ENCODE measurements at regions not wholly inside any gene's neighbourhood (a gene's known extent, or its start where the extent isn't known, plus 50 kb on each side); places are given as distances from the start of the nearest gene placed in this dataset.

DNA sequence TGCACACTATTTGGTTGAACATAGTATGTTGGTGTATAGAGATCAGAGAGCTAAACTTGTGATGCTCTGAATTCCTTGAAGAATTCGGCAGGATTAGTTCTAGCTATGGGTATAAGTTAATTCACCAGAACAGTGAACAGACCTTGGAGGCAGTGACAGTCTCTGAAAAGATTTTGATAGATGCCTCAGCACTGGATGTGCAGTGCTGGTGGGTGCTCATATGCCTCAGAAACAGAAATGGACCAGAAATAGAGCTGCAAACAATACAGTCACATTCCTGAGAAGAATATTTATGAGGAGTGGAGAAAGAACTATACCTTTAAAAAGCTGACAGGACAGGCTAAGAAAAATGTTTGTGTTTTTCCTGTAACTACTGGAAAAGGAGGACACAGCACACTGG lies 747.7 kb downstream of the KCTD16 start:
- no peaks in the 10 kb centered on the region for H3K36me3 Mint-ChIP-seq
- TF ChIP-seq, protein P1, sequence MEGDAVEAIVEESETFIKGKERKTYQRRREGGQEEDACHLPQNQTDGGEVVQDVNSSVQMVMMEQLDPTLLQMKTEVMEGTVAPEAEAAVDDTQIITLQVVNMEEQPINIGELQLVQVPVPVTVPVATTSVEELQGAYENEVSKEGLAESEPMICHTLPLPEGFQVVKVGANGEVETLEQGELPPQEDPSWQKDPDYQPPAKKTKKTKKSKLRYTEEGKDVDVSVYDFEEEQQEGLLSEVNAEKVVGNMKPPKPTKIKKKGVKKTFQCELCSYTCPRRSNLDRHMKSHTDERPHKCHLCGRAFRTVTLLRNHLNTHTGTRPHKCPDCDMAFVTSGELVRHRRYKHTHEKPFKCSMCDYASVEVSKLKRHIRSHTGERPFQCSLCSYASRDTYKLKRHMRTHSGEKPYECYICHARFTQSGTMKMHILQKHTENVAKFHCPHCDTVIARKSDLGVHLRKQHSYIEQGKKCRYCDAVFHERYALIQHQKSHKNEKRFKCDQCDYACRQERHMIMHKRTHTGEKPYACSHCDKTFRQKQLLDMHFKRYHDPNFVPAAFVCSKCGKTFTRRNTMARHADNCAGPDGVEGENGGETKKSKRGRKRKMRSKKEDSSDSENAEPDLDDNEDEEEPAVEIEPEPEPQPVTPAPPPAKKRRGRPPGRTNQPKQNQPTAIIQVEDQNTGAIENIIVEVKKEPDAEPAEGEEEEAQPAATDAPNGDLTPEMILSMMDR (IDR thresholded peaks at IDR 0.05; ENCODE audit: unreplicated experiment), result no peak
- peaks cover 4% of the 10 kb centered on the region for H3K9me3 Mint-ChIP-seq
- H3K4me3 Mint-ChIP-seq, result no peak overlapping the region
- peaks cover 79% of the 10 kb centered on the region for H3K27me3 Mint-ChIP-seq (ENCODE audit: low read depth)
- H3K4me1 Mint-ChIP-seq, result no peaks in the 10 kb centered on the region
- no peak overlapping the region for H3K27ac Mint-ChIP-seq
- DNase-seq (ENCODE audit: low spot score in 2 of 2, unreplicated experiment in 2 of 2), result no peak

DNA sequence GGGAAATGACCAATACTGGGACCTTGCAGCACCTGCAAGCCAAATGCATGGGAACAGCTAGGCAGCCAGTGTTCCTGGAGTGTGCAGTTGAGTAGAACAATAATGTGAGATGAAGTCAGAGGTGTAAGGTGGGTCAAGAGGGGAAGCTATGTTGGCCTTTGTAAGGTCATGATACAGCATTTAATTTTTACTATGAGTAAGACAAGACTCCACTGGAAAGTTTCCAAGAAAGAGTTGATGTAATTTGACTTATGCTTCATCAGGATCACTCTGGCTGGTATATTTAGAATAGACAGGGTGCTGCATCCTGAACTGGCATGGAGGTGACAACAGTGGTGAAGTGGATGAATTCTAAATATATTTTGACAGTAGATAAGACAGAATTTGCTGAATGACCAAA lies 744.8 kb downstream of the KCTD16 start:
- Mint-ChIP-seq H3K27me3 (ENCODE audit: low read depth) (peaks cover 75% of the 10 kb centered on the region), H3K4me3 (no peak overlapping the region), H3K27ac (no peak overlapping the region), H3K9me3 (peaks cover 4% of the 10 kb centered on the region), H3K4me1 (no peaks in the 10 kb centered on the region), H3K36me3 (no peaks in the 10 kb centered on the region)
- DNase-seq (ENCODE audit: low spot score in 2 of 2, unreplicated experiment in 2 of 2), result no peak
- TF ChIP-seq, protein P1 (IDR thresholded peaks at IDR 0.05; ENCODE audit: unreplicated experiment), result no peak

DNA sequence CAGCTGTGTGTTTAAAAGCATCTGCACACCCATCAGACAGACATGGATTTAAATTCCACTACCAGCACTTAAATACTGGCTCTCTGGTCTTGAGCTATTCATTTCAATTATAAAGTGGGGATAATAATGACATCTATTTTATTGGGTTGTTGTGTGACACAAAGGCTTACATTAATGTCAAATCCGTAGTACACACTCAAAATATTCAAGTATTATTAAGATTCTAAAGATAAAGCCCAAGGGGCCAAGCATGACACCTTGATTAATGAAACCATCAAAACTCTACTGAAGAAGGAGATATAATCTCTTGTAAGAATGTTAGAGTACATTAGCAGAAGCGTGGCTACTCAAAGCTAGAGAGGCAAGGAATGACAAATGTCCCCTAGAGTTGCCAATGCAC lies 743.0 kb downstream of the KCTD16 start:
- Mint-ChIP-seq H3K4me1 (no peaks in the 10 kb centered on the region), H3K36me3 (no peaks in the 10 kb centered on the region), H3K27me3 (ENCODE audit: low read depth) (peaks cover 77% of the 10 kb centered on the region), H3K9me3 (peaks cover 6% of the 10 kb centered on the region), H3K27ac (no peak overlapping the region), H3K4me3 (no peak overlapping the region)
- TF ChIP-seq, protein P1 (IDR thresholded peaks at IDR 0.05; ENCODE audit: unreplicated experiment), result no peak
- DNase-seq (ENCODE audit: low spot score in 2 of 2, unreplicated experiment in 2 of 2), result no peak

DNA sequence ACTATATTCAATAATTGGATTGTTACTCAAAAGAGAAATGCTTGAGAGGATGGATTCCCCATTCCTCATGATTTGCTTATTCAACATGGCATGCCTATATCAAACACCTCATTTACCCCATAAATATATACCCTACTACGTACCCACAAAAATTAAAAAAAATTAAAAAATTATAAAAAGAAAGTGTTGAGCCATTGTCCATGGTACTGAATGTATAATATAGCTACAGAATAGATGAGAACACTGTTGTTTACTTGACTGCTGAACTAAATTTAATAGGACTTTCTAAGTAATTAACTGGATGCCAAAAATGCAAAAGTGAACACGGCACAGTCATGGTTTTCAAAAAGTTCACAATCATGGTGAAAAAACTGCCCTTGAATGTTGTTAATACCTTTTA lies 725.8 kb downstream of the KCTD16 start:
- Mint-ChIP-seq H3K27me3 (ENCODE audit: low read depth) (peaks cover 36% of the 10 kb centered on the region), H3K4me1 (no peaks in the 10 kb centered on the region), H3K4me3 (no peak overlapping the region), H3K36me3 (no peaks in the 10 kb centered on the region), H3K9me3 (peaks cover 6% of the 10 kb centered on the region), H3K27ac (no peak overlapping the region)
- no peak for DNase-seq (ENCODE audit: low spot score in 2 of 2, unreplicated experiment in 2 of 2)
- TF ChIP-seq, protein P1 (IDR thresholded peaks at IDR 0.05; ENCODE audit: unreplicated experiment), result no peak

DNA sequence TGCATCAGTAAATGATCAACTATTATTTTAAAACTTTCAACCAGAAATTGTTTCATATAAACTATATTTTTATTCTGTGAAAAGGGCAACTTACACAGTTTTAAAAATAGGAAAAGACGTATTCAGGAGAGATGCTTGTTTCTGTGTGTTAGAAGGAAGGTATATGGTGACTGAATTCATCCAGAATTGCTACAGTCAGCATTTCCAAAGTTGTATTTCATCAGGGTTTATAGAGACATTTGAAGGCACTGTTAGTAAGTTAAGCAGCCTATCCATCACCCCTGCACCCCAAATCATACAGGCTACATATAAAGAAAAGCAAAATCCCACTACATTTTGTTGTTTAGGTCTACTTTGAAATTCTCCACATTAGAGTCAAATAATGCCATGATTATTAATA lies 716.0 kb downstream of the KCTD16 start:
- TF ChIP-seq, protein P1 (IDR thresholded peaks at IDR 0.05; ENCODE audit: unreplicated experiment), result no peak
- no peaks in the 10 kb centered on the region for H3K4me1 Mint-ChIP-seq
- no peak for DNase-seq (ENCODE audit: low spot score in 2 of 2, unreplicated experiment in 2 of 2)
- H3K27me3 Mint-ChIP-seq (ENCODE audit: low read depth), result peaks cover 12% of the 10 kb centered on the region
- H3K27ac Mint-ChIP-seq, result no peak overlapping the region
- no peaks in the 10 kb centered on the region for H3K36me3 Mint-ChIP-seq
- no peaks in the 10 kb centered on the region for H3K9me3 Mint-ChIP-seq
- H3K4me3 Mint-ChIP-seq, result no peak overlapping the region

DNA sequence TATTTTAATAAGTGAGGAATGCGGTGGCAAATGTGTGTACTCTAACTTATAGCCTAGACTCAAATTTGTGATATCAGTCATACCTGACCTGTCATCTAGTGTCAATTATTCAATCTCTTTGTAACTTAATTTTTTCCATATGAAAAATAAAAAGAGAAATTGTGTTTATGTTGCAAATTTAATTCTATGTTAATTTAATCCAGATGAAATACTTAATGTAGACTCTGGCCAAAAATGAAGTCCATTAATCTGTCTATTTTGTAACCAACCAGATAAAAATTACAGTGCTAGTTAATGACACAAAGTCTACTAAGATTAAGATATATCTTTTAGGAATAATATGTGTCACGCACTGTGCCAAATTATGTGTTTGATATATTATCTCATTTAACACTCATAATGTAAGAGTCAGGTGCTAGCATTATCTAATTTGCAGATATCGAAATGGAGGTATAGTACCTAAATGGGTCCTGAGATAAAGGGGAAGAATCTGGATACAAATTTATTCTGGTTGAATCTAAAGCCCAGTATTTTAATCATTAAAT lies 712.1 kb downstream of the KCTD16 start:
- no peaks in the 10 kb centered on the region for H3K36me3 Mint-ChIP-seq
- no peak overlapping the region for H3K4me3 Mint-ChIP-seq
- no peaks in the 10 kb centered on the region for H3K4me1 Mint-ChIP-seq
- no peak overlapping the region for H3K27ac Mint-ChIP-seq
- H3K9me3 Mint-ChIP-seq, result no peaks in the 10 kb centered on the region
- DNase-seq (ENCODE audit: low spot score in 2 of 2, unreplicated experiment in 2 of 2), result no peak
- H3K27me3 Mint-ChIP-seq (ENCODE audit: low read depth), result peaks cover 3% of the 10 kb centered on the region
- TF ChIP-seq, protein P1 (IDR thresholded peaks at IDR 0.05; ENCODE audit: unreplicated experiment), result no peak

Data from mesothelial cell of epicardium (in vitro differentiated cells).